HepG2 (cell line): ENCODE measurements at regions not wholly inside any gene's neighbourhood (a gene's known extent, or its start where the extent isn't known, plus 50 kb on each side); places are given as distances from the start of the nearest gene placed in this dataset.

Experiments
- CENPX ChIP-seq: sonication (generic); formaldehyde crosslinking; IDR thresholded peaks from 2 replicates; pipeline ENCODE4 v1.9.0; 2021; ENCODE audit warnings: mild to moderate bottlenecking, missing genetic modification reagents, moderate library complexity
- HNF1B ChIP-seq: sonication (generic); formaldehyde crosslinking; IDR thresholded peaks from 2 replicates; pipeline ENCODE4 v1.5.1; 2020; ENCODE audit warnings: mild to moderate bottlenecking, moderate library complexity, missing genetic modification reagents
- NFYC ChIP-seq: IDR thresholded peaks from 2 replicates; pipeline ENCODE4 v1.6.1; 2016; ENCODE audit warnings: missing genetic modification reagents, missing compliant biosample characterization
- PHF20 ChIP-seq: sonication (generic); formaldehyde crosslinking; IDR thresholded peaks from 2 replicates; pipeline ENCODE4 v1.5.0; 2020; ENCODE audit warnings: mild to moderate bottlenecking, missing genetic modification reagents
- REL ChIP-seq: sonication (generic); formaldehyde crosslinking; conservative IDR thresholded peaks from 2 replicates; pipeline ENCODE4 v1.8.0; 2022; ENCODE audit warnings: mild to moderate bottlenecking, missing genetic modification reagents, moderate library complexity
- RFX1 ChIP-seq: fragments of 450-650 bp; IDR thresholded peaks from 2 replicates; pipeline ENCODE4 v1.6.1; 2017
- SAP130 ChIP-seq: IDR thresholded peaks from 2 replicates; pipeline ENCODE4 v1.6.1; 2016; ENCODE audit warnings: low read depth
- SOX13 ChIP-seq, 3 experiments: fragments of 450-650 bp in 1 of 3; sonication (generic) in 1 of 3; formaldehyde crosslinking in 1 of 3; IDR thresholded peaks in 2 of 3; conservative IDR thresholded peaks in 1 of 3; 2 replicates each; pipeline versions ENCODE4 v1.5.0 to v1.6.1; 2016 to 2020; ENCODE audit warnings: antibody characterized with exemption in 1 of 3, mild to moderate bottlenecking in 1 of 3, missing compliant biosample characterization in 1 of 3, missing genetic modification reagents in 1 of 3, moderate library complexity in 1 of 3
- SOX6 ChIP-seq, 2 experiments: fragments of 450-650 bp in 1 of 2; sonication (generic) in 1 of 2; formaldehyde crosslinking in 1 of 2; IDR thresholded peaks; 2 replicates each; pipeline versions ENCODE4 v1.4.0 to v1.6.1; 2017 to 2020; ENCODE audit warnings: antibody characterized with exemption in 1 of 2, mild to moderate bottlenecking in 1 of 2, missing genetic modification reagents in 1 of 2
- ZMYM2 ChIP-seq: sonication (generic); formaldehyde crosslinking; IDR thresholded peaks from 2 replicates; pipeline ENCODE4 v1.8.0; 2022; ENCODE audit warnings: mild to moderate bottlenecking, missing genetic modification reagents
- ZNF335 ChIP-seq: sonication (generic); formaldehyde crosslinking; IDR thresholded peaks from 2 replicates; pipeline ENCODE4 v1.4.0; 2020; ENCODE audit warnings: missing genetic modification reagents
- ZNF468 ChIP-seq: sonication (generic); formaldehyde crosslinking; IDR thresholded peaks from 2 replicates; pipeline ENCODE4 v1.8.0; 2022; ENCODE audit warnings: mild to moderate bottlenecking, moderate library complexity, missing genetic modification reagents
- TF ChIP-seq, protein P1 (sequence below): sonication (generic); formaldehyde crosslinking; IDR thresholded peaks from one replicate; pipeline ENCODE4 v1.5.1; 2020; ENCODE audit warnings: mild to moderate bottlenecking, missing genetic modification reagents; ENCODE audit errors: not compliant biosample characterization
- TF ChIP-seq, protein P2 (sequence below): sonication (generic); formaldehyde crosslinking; IDR thresholded peaks from 2 replicates; pipeline ENCODE4 v1.9.0; 2022; ENCODE audit warnings: missing genetic modification reagents, mild to moderate bottlenecking, borderline replicate concordance

DNA sequence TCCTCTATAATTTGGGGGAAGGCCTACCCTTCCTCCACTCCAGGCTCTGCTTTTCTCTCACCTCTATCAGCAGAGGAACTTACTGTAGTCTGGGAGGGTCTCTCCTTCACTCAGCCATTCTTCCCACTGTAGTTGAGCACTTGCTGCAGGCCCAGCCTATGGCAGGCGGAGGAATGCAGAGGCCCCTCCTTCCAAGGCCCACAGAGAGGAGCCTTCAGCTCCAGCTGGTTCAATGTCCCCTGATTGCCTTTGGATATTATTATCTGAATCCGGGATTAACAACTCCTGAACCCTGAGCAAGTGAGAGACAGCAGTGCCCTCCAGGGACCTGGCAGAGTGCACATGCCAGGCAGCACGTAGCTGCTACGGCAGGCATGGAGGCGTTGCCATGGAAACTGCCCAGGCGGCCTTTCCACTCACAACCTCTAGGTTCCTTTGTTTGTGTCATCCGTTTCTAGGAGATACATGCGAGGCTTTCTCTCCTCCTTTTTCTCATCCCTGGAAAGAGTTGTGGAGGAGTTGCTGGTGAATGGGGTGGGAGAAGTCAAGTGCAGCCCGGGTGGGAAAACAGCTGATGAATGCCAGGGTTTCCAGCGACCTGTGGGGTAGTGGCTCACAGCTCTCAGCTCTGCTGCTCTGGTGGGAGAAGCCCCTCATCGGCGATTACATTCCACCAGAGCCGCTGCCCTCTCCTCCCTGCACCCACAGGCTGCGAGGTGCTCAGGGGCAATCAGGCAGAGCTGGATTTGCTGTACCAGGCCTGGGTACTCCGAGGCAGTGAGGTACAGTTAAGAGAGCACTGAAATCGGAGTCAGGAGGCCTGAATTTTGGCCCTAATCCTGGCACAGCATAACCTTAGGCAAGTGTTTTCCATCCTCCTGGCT, 55.3 kb upstream of the HK2 start (continued):
- TF ChIP-seq REL (no peak), ZNF468 (CRISPR knock-in tag) (0 out of 2 replicates have a peak, but pooled peaks have one; percentile 25), PHF20 (CRISPR knock-in tag) (0 out of 2 replicates have a peak, but pooled peaks have one; percentile 29), CENPX (no peak), SOX6 (IDR thresholded peaks at IDR 0.05) (no peak), SOX6 (CRISPR knock-in tag; IDR thresholded peaks at IDR 0.05) (peak; percentile 55; the same call in 1 of the 2 replicates), HNF1B (0 out of 2 replicates have a peak, but pooled peaks have one; percentile 63), SOX13 (IDR thresholded peaks at IDR 0.05) (no peak), SOX13 (CRISPR knock-in tag; conservative IDR thresholded peaks at IDR 0.05 in 1 of 2, IDR thresholded peaks at IDR 0.05 in 1 of 2) (peak in 1 of 2 experiments; percentile 32; a peak in 1 of 4 replicates), ZNF335 (peak; percentile 62; the same call in 1 of the 2 replicates), ZMYM2 (CRISPR knock-in tag) (peak; percentile 60; the same call in 1 of the 2 replicates), NFYC (CRISPR knock-in tag) (peak; percentile 31; the same call in 1 of the 2 replicates), RFX1 (peak; percentile 96), SAP130 (CRISPR knock-in tag) (peak; percentile 87)
- TF ChIP-seq, protein P1, sequence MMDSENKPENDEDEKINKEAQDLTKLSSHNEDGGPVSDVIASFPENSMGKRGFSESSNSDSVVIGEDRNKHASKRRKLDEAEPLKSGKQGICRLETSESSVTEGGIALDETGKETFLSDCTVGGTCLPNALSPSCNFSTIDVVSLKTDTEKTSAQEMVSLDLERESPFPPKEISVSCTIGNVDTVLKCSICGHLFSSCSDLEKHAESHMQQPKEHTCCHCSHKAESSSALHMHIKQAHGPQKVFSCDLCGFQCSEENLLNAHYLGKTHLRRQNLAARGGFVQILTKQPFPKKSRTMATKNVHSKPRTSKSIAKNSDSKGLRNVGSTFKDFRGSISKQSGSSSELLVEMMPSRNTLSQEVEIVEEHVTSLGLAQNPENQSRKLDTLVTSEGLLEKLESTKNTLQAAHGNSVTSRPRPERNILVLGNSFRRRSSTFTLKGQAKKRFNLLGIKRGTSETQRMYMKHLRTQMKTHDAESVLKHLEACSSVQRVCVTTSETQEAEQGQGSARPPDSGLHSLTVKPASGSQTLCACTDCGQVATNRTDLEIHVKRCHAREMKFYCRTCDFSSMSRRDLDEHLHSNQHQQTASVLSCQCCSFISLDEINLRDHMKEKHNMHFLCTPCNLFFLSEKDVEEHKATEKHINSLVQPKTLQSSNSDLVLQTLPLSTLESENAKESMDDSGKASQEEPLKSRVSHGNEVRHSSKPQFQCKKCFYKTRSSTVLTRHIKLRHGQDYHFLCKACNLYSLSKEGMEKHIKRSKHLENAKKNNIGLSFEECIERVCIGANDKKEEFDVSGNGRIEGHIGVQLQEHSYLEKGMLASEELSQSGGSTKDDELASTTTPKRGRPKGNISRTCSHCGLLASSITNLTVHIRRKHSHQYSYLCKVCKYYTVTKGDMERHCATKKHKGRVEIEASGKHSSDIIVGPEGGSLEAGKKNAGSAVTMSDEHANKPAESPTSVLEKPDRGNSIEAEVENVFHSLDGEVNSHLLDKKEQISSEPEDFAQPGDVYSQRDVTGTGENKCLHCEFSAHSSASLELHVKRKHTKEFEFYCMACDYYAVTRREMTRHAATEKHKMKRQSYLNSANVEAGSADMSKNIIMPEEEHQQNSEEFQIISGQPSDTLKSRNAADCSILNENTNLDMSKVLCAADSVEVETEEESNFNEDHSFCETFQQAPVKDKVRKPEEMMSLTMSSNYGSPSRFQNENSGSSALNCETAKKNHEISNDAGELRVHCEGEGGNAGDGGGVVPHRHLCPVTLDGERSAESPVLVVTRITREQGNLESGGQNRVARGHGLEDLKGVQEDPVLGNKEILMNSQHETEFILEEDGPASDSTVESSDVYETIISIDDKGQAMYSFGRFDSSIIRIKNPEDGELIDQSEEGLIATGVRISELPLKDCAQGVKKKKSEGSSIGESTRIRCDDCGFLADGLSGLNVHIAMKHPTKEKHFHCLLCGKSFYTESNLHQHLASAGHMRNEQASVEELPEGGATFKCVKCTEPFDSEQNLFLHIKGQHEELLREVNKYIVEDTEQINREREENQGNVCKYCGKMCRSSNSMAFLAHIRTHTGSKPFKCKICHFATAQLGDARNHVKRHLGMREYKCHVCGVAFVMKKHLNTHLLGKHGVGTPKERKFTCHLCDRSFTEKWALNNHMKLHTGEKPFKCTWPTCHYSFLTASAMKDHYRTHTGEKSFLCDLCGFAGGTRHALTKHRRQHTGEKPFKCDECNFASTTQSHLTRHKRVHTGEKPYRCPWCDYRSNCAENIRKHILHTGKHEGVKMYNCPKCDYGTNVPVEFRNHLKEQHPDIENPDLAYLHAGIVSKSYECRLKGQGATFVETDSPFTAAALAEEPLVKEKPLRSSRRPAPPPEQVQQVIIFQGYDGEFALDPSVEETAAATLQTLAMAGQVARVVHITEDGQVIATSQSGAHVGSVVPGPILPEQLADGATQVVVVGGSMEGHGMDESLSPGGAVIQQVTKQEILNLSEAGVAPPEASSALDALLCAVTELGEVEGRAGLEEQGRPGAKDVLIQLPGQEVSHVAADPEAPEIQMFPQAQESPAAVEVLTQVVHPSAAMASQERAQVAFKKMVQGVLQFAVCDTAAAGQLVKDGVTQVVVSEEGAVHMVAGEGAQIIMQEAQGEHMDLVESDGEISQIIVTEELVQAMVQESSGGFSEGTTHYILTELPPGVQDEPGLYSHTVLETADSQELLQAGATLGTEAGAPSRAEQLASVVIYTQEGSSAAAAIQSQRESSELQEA (CRISPR knock-in tag): peak; percentile 36
- TF ChIP-seq, protein P2, sequence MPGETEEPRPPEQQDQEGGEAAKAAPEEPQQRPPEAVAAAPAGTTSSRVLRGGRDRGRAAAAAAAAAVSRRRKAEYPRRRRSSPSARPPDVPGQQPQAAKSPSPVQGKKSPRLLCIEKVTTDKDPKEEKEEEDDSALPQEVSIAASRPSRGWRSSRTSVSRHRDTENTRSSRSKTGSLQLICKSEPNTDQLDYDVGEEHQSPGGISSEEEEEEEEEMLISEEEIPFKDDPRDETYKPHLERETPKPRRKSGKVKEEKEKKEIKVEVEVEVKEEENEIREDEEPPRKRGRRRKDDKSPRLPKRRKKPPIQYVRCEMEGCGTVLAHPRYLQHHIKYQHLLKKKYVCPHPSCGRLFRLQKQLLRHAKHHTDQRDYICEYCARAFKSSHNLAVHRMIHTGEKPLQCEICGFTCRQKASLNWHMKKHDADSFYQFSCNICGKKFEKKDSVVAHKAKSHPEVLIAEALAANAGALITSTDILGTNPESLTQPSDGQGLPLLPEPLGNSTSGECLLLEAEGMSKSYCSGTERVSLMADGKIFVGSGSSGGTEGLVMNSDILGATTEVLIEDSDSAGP (CRISPR knock-in tag): peak; percentile 64; the same call in 1 of the 2 replicates
